Activated CD8-positive, alpha-beta memory T cell treated with anti-CD3 and anti-CD28 coated beads, Interleukin-2, amount 50 U/mL, for 4 hours (primary cell): ENCODE measurements at regions not wholly inside any gene's neighbourhood (a gene's known extent, or its start where the extent isn't known, plus 50 kb on each side); places are given as distances from the start of the nearest gene placed in this dataset.
"Not testable (repeated sequence)": the region's sequence is repeated elsewhere in the genome, so short reads cannot be mapped to it uniquely, and the experiment has no call there.

ENCODE experiments used
- DNase-seq: peaks from one replicate; pipeline ENCODE4 v3.0.0-alpha.2; 2020

GRCh38 chr1:101371259-101371658 is 134.4 kb downstream of the S1PR1 start:
- DNase-seq = no peak

GRCh38 chr1:101373570-101373969 is 136.8 kb downstream of the S1PR1 start:
- DNase-seq = no peak

- not testable (repeated sequence) for DNase-seq
Measured at GRCh38 chr1:101375448-101375847, 138.6 kb downstream of the S1PR1 start.

GRCh38 chr1:101376121-101377083 is 139.6 kb downstream of the S1PR1 start:
- no peak for DNase-seq

- DNase-seq = no peak
Measured at GRCh38 chr1:101377084-101377835, 140.4 kb downstream of the S1PR1 start.

- no peak for DNase-seq
Measured at GRCh38 chr1:101379037-101379436, 142.2 kb downstream of the S1PR1 start.

GRCh38 chr1:101379950-101380349 is 143.1 kb downstream of the S1PR1 start:
- DNase-seq = no peak

GRCh38 chr1:101382135-101382534 is 145.3 kb downstream of the S1PR1 start:
- DNase-seq = no peak

- DNase-seq = no peak
Measured at GRCh38 chr1:101388904-101389546, 152.2 kb downstream of the S1PR1 start.

GRCh38 chr1:101389547-101389929 is 152.7 kb downstream of the S1PR1 start:
- DNase-seq = no peak

GRCh38 chr1:101392552-101392951 is 155.7 kb downstream of the S1PR1 start:
- no peak for DNase-seq

GRCh38 chr1:101394041-101394440 is 157.2 kb downstream of the S1PR1 start:
- no peak for DNase-seq

- no peak for DNase-seq
Measured at GRCh38 chr1:101399222-101399621, 162.4 kb downstream of the S1PR1 start.

GRCh38 chr1:101406271-101406670 is 169.5 kb downstream of the S1PR1 start:
- DNase-seq = no peak

GRCh38 chr1:101406681-101407080 is 169.9 kb downstream of the S1PR1 start:
- DNase-seq = no peak

GRCh38 chr1:101407505-101408211 is 170.8 kb downstream of the S1PR1 start:
- DNase-seq = no peak

- DNase-seq = no peak
Measured at GRCh38 chr1:101408212-101409042, 171.6 kb downstream of the S1PR1 start.

GRCh38 chr1:101409102-101409501 is 172.3 kb downstream of the S1PR1 start:
- no peak for DNase-seq

GRCh38 chr1:101410048-101410878 is 173.4 kb downstream of the S1PR1 start:
- DNase-seq = no peak

GRCh38 chr1:101420406-101420805 is 183.6 kb downstream of the S1PR1 start:
- DNase-seq = no peak

GRCh38 chr1:101428083-101428482 is 191.3 kb downstream of the S1PR1 start:
- not testable (repeated sequence) for DNase-seq
